ENCODE measurements at regions not wholly inside any gene's neighbourhood (a gene's known extent, or its start where the extent isn't known, plus 50 kb on each side); places are given as distances from the start of the nearest gene placed in this dataset.

DNA sequence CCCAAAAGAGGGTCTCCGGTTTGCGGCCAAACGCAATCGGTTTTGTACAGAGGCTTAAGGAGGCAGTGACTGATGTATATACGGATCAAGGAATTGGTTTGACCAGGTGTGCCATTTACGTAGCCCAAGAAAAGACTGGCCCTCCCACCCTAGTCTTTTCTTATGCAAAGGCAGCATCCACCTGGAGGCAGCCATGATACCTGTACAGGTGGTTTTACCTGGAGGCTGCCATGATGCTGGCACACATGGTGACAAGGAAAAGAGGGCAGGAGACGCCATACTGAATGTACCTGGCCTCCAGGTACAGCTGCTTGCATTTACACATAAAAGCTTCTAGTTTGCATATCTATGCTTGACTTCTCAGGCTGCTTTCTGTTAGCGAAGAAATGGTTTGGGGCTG, 917.7 kb upstream of the INTU start:
- Histone ChIP-seq H3K9ac (ENCODE audit: low read depth in 1 of 3, low read length in 3 of 3) (no peak overlapping the region), H3K27me3 (ENCODE audit: control insufficient read depth in 3 of 3, insufficient read depth in 3 of 3, low read length in 3 of 3) (no peaks in the 10 kb centered on the region), H3K4me3 (ENCODE audit: low read length in 3 of 3) (no peak overlapping the region), H3K9me3 (ENCODE audit: control insufficient read depth in 3 of 3, low read length in 3 of 3) (no peaks in the 10 kb centered on the region), H3K27ac (ENCODE audit: low read depth, low read length) (no peak overlapping the region), H3K36me3 (ENCODE audit: control insufficient read depth in 3 of 3, insufficient read depth in 3 of 3, low read length in 3 of 3) (no peaks in the 10 kb centered on the region), H3K4me1 (ENCODE audit: control insufficient read depth in 3 of 3, insufficient read depth in 3 of 3, low read length in 3 of 3) (no peaks in the 10 kb centered on the region)

DNA sequence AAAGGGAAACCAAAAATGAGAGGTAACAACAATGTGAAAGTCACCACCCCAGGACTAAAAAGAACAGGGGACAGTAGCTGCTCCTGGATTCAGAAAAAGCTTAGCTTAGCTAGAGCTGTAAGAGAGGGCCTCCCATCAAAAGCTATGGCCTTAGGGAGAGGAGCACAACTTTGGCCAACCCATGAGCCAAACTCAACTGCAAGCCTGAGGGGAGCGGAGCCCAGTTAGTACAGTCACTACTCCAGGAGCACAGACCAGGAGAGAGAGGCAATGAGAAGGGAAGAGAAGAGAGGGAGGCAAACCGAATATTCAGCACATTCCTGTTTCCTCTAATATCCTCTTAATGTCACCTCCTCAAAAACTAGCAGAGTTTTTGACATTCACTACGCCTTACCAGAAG, 917.1 kb upstream of the INTU start:
- Histone ChIP-seq H3K4me3 (ENCODE audit: low read length in 3 of 3) (no peak overlapping the region), H3K9ac (ENCODE audit: low read depth in 1 of 3, low read length in 3 of 3) (no peak overlapping the region), H3K9me3 (ENCODE audit: control insufficient read depth in 3 of 3, low read length in 3 of 3) (no peaks in the 10 kb centered on the region), H3K27me3 (ENCODE audit: control insufficient read depth in 3 of 3, insufficient read depth in 3 of 3, low read length in 3 of 3) (no peaks in the 10 kb centered on the region), H3K27ac (ENCODE audit: low read depth, low read length) (no peak overlapping the region), H3K4me1 (ENCODE audit: control insufficient read depth in 3 of 3, insufficient read depth in 3 of 3, low read length in 3 of 3) (no peaks in the 10 kb centered on the region), H3K36me3 (ENCODE audit: control insufficient read depth in 3 of 3, insufficient read depth in 3 of 3, low read length in 3 of 3) (no peaks in the 10 kb centered on the region)

DNA sequence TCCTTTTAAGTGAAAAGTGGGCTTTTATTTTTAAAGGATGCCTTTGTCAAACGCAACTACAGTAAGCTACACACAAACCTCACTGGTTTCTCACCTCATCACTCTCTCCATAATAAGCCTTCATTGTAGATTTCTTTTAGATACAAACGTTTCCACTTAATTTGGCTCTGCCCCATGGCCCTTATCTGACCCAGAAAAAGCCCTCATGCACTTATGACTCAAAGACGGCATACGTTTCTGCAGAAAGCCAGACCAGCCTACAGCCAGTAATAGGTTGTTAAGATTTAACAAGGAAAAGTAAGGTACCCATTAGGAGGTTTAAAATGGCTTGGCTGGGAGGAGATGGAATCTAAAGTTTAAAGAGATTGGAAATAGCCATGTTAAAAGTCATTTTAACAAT, 914.6 kb upstream of the INTU start:
- Histone ChIP-seq H3K4me1 (ENCODE audit: control insufficient read depth in 3 of 3, insufficient read depth in 3 of 3, low read length in 3 of 3) (no peaks in the 10 kb centered on the region), H3K9me3 (ENCODE audit: control insufficient read depth in 3 of 3, low read length in 3 of 3) (no peaks in the 10 kb centered on the region), H3K9ac (ENCODE audit: low read depth in 1 of 3, low read length in 3 of 3) (no peak overlapping the region), H3K36me3 (ENCODE audit: control insufficient read depth in 3 of 3, insufficient read depth in 3 of 3, low read length in 3 of 3) (no peaks in the 10 kb centered on the region), H3K4me3 (ENCODE audit: low read length in 3 of 3) (no peak overlapping the region), H3K27ac (ENCODE audit: low read depth, low read length) (no peak overlapping the region), H3K27me3 (ENCODE audit: control insufficient read depth in 3 of 3, insufficient read depth in 3 of 3, low read length in 3 of 3) (no peaks in the 10 kb centered on the region)

- no peaks in the 10 kb centered on the region for H3K4me1 ChIP-seq (ENCODE audit: control insufficient read depth in 3 of 3, insufficient read depth in 3 of 3, low read length in 3 of 3)
Observed at GRCh38 chr4:126719852-126720251, 912.9 kb upstream of the INTU start.

GRCh38 chr4:126725906-126726305, 906.9 kb upstream of the INTU start:
- Histone ChIP-seq H3K36me3 (ENCODE audit: control insufficient read depth in 3 of 3, insufficient read depth in 3 of 3, low read length in 3 of 3) (no peaks in the 10 kb centered on the region), H3K4me1 (ENCODE audit: control insufficient read depth in 3 of 3, insufficient read depth in 3 of 3, low read length in 3 of 3) (no peaks in the 10 kb centered on the region), H3K9me3 (ENCODE audit: control insufficient read depth in 3 of 3, low read length in 3 of 3) (no peaks in the 10 kb centered on the region), H3K4me3 (ENCODE audit: low read length in 3 of 3) (no peak overlapping the region), H3K9ac (ENCODE audit: low read depth in 1 of 3, low read length in 3 of 3) (no peak overlapping the region), H3K27me3 (ENCODE audit: control insufficient read depth in 3 of 3, insufficient read depth in 3 of 3, low read length in 3 of 3) (no peaks in the 10 kb centered on the region), H3K27ac (ENCODE audit: low read depth, low read length) (no peak overlapping the region)

More at GRCh38 chr4:126719852-126720251, 912.9 kb upstream of the INTU start:
- no peaks in the 10 kb centered on the region for H3K36me3 ChIP-seq (ENCODE audit: control insufficient read depth in 3 of 3, insufficient read depth in 3 of 3, low read length in 3 of 3)
- no peak overlapping the region for H3K27ac ChIP-seq (ENCODE audit: low read depth, low read length)
- no peak overlapping the region for H3K9ac ChIP-seq (ENCODE audit: low read depth in 1 of 3, low read length in 3 of 3)
- no peaks in the 10 kb centered on the region for H3K9me3 ChIP-seq (ENCODE audit: control insufficient read depth in 3 of 3, low read length in 3 of 3)
- H3K4me3 ChIP-seq (ENCODE audit: low read length in 3 of 3), result no peak overlapping the region
- no peaks in the 10 kb centered on the region for H3K27me3 ChIP-seq (ENCODE audit: control insufficient read depth in 3 of 3, insufficient read depth in 3 of 3, low read length in 3 of 3)

DNA sequence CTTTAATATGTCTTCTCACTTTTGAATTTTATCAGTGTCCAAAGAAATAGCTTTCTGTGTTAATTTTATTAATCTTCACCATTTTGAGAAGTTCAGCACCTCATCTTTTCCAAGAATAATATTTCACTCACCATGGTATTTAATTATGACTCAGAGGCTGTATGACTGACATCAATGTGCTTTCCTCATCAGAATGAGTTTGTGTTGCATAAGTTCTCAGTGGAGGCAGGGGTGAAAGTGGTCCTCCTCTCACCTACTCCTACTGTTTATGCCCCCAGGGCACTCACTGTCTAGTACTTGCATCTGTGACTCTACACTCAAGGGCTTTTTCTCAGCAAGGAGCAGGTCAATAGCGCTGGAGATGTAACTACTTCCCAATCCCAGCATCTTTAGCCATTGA, 905.3 kb upstream of the INTU start:
- no peaks in the 10 kb centered on the region for H3K27me3 ChIP-seq (ENCODE audit: control insufficient read depth in 3 of 3, insufficient read depth in 3 of 3, low read length in 3 of 3)
- H3K4me3 ChIP-seq (ENCODE audit: low read length in 3 of 3), result no peak overlapping the region
- no peak overlapping the region for H3K9ac ChIP-seq (ENCODE audit: low read depth in 1 of 3, low read length in 3 of 3)
- H3K9me3 ChIP-seq (ENCODE audit: control insufficient read depth in 3 of 3, low read length in 3 of 3), result no peaks in the 10 kb centered on the region
- no peaks in the 10 kb centered on the region for H3K36me3 ChIP-seq (ENCODE audit: control insufficient read depth in 3 of 3, insufficient read depth in 3 of 3, low read length in 3 of 3)
- no peak overlapping the region for H3K27ac ChIP-seq (ENCODE audit: low read depth, low read length)
- H3K4me1 ChIP-seq (ENCODE audit: control insufficient read depth in 3 of 3, insufficient read depth in 3 of 3, low read length in 3 of 3), result no peaks in the 10 kb centered on the region

DNA sequence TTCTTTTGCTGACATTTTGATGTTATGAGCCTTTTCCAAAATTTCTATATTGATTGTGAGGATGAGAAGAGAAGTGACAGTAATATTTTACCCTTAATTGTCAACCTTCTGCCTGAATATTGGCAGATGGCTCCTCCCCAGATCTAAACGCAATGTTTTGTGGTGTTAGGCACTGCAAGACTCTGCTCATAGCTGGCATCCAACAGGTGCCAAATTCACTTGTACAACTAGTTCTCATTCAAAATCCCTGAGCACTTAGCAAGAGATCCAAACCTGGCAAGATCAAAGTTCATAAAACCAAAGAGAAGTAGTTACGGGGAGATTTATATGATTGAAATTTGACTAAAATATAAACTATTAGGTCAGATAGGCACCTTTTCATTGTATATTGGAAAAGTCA, 901.7 kb upstream of the INTU start:
- Histone ChIP-seq H3K27me3 (ENCODE audit: control insufficient read depth in 3 of 3, insufficient read depth in 3 of 3, low read length in 3 of 3) (no peaks in the 10 kb centered on the region), H3K36me3 (ENCODE audit: control insufficient read depth in 3 of 3, insufficient read depth in 3 of 3, low read length in 3 of 3) (no peaks in the 10 kb centered on the region), H3K4me1 (ENCODE audit: control insufficient read depth in 3 of 3, insufficient read depth in 3 of 3, low read length in 3 of 3) (no peaks in the 10 kb centered on the region), H3K9me3 (ENCODE audit: control insufficient read depth in 3 of 3, low read length in 3 of 3) (no peaks in the 10 kb centered on the region), H3K27ac (ENCODE audit: low read depth, low read length) (no peak overlapping the region), H3K4me3 (ENCODE audit: low read length in 3 of 3) (no peak overlapping the region), H3K9ac (ENCODE audit: low read depth in 1 of 3, low read length in 3 of 3) (no peak overlapping the region)

DNA sequence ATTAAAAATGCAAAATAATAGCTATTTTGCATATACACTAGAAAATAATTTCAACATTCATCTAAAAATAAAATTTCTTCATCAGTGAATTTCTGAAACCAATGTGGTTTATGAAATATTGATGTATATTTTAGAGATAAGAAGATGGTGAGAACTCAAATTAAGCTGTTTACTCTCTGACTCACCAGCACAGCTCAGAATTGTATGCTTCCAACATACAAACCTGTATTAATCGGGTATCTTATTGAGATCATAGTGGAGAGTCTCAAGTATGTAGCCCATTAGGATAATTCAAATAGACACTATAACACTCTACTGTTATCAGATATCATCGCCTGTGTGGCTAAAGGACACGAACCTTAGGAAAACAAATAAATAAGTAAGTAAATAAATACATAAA, 899.5 kb upstream of the INTU start:
- no peaks in the 10 kb centered on the region for H3K27me3 ChIP-seq (ENCODE audit: control insufficient read depth in 3 of 3, insufficient read depth in 3 of 3, low read length in 3 of 3)
- no peaks in the 10 kb centered on the region for H3K36me3 ChIP-seq (ENCODE audit: control insufficient read depth in 3 of 3, insufficient read depth in 3 of 3, low read length in 3 of 3)
- H3K9me3 ChIP-seq (ENCODE audit: control insufficient read depth in 3 of 3, low read length in 3 of 3), result no peaks in the 10 kb centered on the region
- no peaks in the 10 kb centered on the region for H3K4me1 ChIP-seq (ENCODE audit: control insufficient read depth in 3 of 3, insufficient read depth in 3 of 3, low read length in 3 of 3)
- no peak overlapping the region for H3K9ac ChIP-seq (ENCODE audit: low read depth in 1 of 3, low read length in 3 of 3)
- H3K4me3 ChIP-seq (ENCODE audit: low read length in 3 of 3), result no peak overlapping the region
- H3K27ac ChIP-seq (ENCODE audit: low read depth, low read length), result no peak overlapping the region

DNA sequence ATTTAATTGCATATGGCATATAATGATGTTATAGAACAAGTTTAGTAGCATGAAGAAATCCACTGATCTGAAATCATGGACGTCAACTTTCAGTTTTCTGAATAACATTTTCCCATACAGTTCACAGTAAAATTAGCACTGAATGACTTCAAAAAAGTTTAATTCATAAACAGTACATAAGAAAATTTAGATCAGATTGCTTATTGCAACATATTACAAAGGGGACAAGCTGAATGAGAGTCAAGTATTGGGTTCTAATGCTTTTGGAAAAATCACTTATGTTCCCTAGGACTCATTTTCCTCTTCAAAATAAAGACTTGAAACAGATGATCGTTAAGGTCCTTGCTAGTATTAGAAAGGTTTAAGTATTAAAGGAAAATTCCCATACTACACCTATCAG, 898.3 kb upstream of the INTU start:
- Histone ChIP-seq H3K4me3 (ENCODE audit: low read length in 3 of 3) (no peak overlapping the region), H3K36me3 (ENCODE audit: control insufficient read depth in 3 of 3, insufficient read depth in 3 of 3, low read length in 3 of 3) (no peaks in the 10 kb centered on the region), H3K27ac (ENCODE audit: low read depth, low read length) (no peak overlapping the region), H3K27me3 (ENCODE audit: control insufficient read depth in 3 of 3, insufficient read depth in 3 of 3, low read length in 3 of 3) (no peaks in the 10 kb centered on the region), H3K9ac (ENCODE audit: low read depth in 1 of 3, low read length in 3 of 3) (no peak overlapping the region), H3K4me1 (ENCODE audit: control insufficient read depth in 3 of 3, insufficient read depth in 3 of 3, low read length in 3 of 3) (no peaks in the 10 kb centered on the region), H3K9me3 (ENCODE audit: control insufficient read depth in 3 of 3, low read length in 3 of 3) (no peaks in the 10 kb centered on the region)

DNA sequence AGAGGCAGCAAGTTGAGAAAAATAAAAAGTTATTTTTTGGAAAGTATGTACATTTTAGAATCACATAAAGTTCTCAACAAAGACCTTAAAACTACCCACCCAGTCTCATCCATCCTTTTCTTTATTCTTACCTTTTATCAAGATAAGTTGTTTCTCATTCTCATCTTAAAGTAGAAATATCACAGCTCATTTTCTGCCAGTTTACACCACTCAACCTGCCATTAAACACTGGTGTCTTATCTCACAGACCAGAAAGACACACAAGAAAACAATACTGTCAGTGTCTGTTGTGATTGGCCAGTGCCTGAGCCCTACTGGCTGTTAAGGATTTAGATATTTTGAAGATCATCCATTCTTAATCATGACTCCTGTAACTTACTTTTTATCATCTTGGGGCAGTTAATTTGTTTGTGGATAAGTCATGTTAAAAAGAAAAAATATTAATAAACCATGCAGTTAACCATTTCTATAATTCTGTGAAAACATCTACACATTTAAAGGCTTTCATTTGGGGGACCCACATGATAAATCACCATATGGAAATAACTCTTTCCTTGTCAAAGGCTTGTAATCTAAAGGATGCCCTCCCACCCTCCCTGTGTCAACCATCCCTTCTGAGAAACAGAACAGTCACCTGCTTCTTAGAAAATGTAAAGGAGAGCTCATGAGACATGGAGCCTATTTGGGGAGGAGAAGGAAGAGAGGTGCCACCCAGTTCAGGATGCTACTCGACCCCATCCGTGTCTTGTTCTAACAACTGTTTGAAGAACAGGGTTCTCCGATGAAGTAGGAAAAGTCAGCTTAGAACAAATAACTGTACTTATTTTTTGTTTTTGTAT, 897.2 kb upstream of the INTU start:
- no peak overlapping the region for H3K4me3 ChIP-seq (ENCODE audit: low read length in 3 of 3)
- no peak overlapping the region for H3K9ac ChIP-seq (ENCODE audit: low read depth in 1 of 3, low read length in 3 of 3)
- no peaks in the 10 kb centered on the region for H3K27me3 ChIP-seq (ENCODE audit: control insufficient read depth in 3 of 3, insufficient read depth in 3 of 3, low read length in 3 of 3)
- no peak overlapping the region for H3K27ac ChIP-seq (ENCODE audit: low read depth, low read length)
- no peaks in the 10 kb centered on the region for H3K4me1 ChIP-seq (ENCODE audit: control insufficient read depth in 3 of 3, insufficient read depth in 3 of 3, low read length in 3 of 3)
- no peaks in the 10 kb centered on the region for H3K36me3 ChIP-seq (ENCODE audit: control insufficient read depth in 3 of 3, insufficient read depth in 3 of 3, low read length in 3 of 3)
- H3K9me3 ChIP-seq (ENCODE audit: control insufficient read depth in 3 of 3, low read length in 3 of 3), result no peaks in the 10 kb centered on the region
